ENCODE measurements at regions not wholly inside any gene's neighbourhood (a gene's known extent, or its start where the extent isn't known, plus 50 kb on each side); places are given as distances from the start of the nearest gene placed in this dataset.
"Not testable (repeated sequence)": the region's sequence is repeated elsewhere in the genome, so short reads cannot be mapped to it uniquely, and the experiment has no call there.

GRCh38 chr16:52742608-52743170 is 195.7 kb upstream of the TOX3 start:
- ATAC-seq (ENCODE audit: low FRiP score in 2 of 2) (no peak), DNase-seq (no peak)
- Histone ChIP-seq H3K27me3 (no peaks in the 10 kb centered on the region), H3K4me3 (no peak overlapping the region), H3K27ac (no peak overlapping the region), H3K4me1 (no peaks in the 10 kb centered on the region), H3K36me3 (no peaks in the 10 kb centered on the region), H3K9me3 (no peaks in the 10 kb centered on the region)
- TF ChIP-seq POLR2AphosphoS5 (IDR thresholded peaks at IDR 0.05) = no peak
- no peak for TF ChIP-seq POLR2A (IDR thresholded peaks at IDR 0.05)
- TF ChIP-seq EP300 (IDR thresholded peaks at IDR 0.05) = no peak
- TF ChIP-seq CTCF (IDR thresholded peaks at IDR 0.05) = no peak
- WGBS, 2 donors = 83 to 85% methylated on average over 4 of the region's 4 CpGs

DNA sequence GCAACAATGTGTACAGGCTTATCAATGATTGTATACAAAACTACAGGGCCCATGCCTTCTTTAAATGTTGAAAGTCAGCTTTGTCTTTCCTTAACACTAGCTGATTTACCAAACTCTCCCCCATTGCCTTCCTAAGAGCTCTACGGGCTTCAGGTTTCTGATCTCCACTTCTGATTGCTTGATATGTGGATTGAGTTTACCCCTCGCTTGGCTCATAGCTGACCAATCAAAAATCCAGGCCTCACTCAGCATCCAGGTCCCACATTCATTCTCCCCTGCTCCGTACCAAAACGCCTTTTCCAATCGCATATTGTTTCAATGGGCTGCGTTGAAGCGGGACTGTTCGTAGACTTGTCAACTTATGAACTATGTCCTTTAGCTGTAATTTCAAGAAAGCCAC is 195.1 kb upstream of the TOX3 start:
- H3K27me3 ChIP-seq = no peaks in the 10 kb centered on the region
- no peaks in the 10 kb centered on the region for H3K4me1 ChIP-seq
- DNase-seq (no peak), ATAC-seq (ENCODE audit: low FRiP score in 2 of 2) (no peak)
- no peaks in the 10 kb centered on the region for H3K36me3 ChIP-seq
- no peak overlapping the region for H3K4me3 ChIP-seq
- 91 to 93% methylated on average over 8 of the region's 8 CpGs for WGBS, 2 donors
- TF ChIP-seq EP300 (IDR thresholded peaks at IDR 0.05) (no peak), POLR2A (IDR thresholded peaks at IDR 0.05) (no peak), POLR2AphosphoS5 (IDR thresholded peaks at IDR 0.05) (no peak), CTCF (IDR thresholded peaks at IDR 0.05) (no peak)
- no peak overlapping the region for H3K27ac ChIP-seq
- H3K9me3 ChIP-seq = no peaks in the 10 kb centered on the region

DNA sequence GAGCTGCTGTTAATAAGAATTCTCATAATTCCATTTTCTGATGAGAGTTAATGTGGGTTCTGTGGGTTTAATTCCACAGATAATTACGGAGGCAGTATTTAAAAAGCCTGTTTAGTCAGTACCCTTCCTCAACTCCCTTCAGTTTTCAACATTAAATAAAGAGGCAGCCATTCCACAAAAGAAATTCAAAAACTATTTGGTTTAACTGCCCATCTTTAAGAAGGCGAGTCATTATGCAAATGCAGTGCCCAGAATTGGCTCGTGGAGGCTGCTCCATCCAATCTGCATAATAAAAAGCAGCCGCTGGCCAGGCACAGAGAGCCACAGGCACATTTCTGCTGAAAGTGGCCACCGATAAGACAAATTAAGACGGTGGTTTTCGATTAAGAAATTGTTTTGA is 194.4 kb upstream of the TOX3 start:
- H3K9me3 ChIP-seq = no peaks in the 10 kb centered on the region

GRCh38 chr16:52740766-52741165 is 193.8 kb upstream of the TOX3 start:
- ATAC-seq (ENCODE audit: low FRiP score in 2 of 2) = no peak
- WGBS, 2 donors = 79 to 91% methylated on average over 4 of the region's 4 CpGs
- no peaks in the 10 kb centered on the region for H3K4me1 ChIP-seq
- no peaks in the 10 kb centered on the region for H3K36me3 ChIP-seq
- TF ChIP-seq EP300 (IDR thresholded peaks at IDR 0.05) (no peak), POLR2AphosphoS5 (IDR thresholded peaks at IDR 0.05) (no peak), CTCF (IDR thresholded peaks at IDR 0.05) (no peak), POLR2A (IDR thresholded peaks at IDR 0.05) (no peak)
- H3K9me3 ChIP-seq = no peaks in the 10 kb centered on the region
- no peaks in the 10 kb centered on the region for H3K27me3 ChIP-seq
- no peak overlapping the region for H3K27ac ChIP-seq
- no peak overlapping the region for H3K4me3 ChIP-seq
- no peak for DNase-seq

More for the DNA sequence above, 194.4 kb upstream of the TOX3 start:
- ATAC-seq (ENCODE audit: low FRiP score in 2 of 2) = no peak
- H3K4me1 ChIP-seq = no peaks in the 10 kb centered on the region
- H3K27ac ChIP-seq = no peak overlapping the region
- 49 to 54% methylated on average over 7 of the region's 7 CpGs for WGBS, 2 donors
- DNase-seq = no peak
- H3K36me3 ChIP-seq = no peaks in the 10 kb centered on the region
- no peak for TF ChIP-seq CTCF (IDR thresholded peaks at IDR 0.05)
- no peak for TF ChIP-seq EP300 (IDR thresholded peaks at IDR 0.05)
- no peak for TF ChIP-seq POLR2A (IDR thresholded peaks at IDR 0.05)
- no peak for TF ChIP-seq POLR2AphosphoS5 (IDR thresholded peaks at IDR 0.05)
- no peak overlapping the region for H3K4me3 ChIP-seq
- no peaks in the 10 kb centered on the region for H3K27me3 ChIP-seq

- TF ChIP-seq POLR2AphosphoS5 (IDR thresholded peaks at IDR 0.05) (no peak), CTCF (IDR thresholded peaks at IDR 0.05) (no peak), POLR2A (IDR thresholded peaks at IDR 0.05) (no peak), EP300 (IDR thresholded peaks at IDR 0.05) (no peak)
- no peaks in the 10 kb centered on the region for H3K36me3 ChIP-seq
- ATAC-seq (ENCODE audit: low FRiP score in 2 of 2) = no peak
- 69 to 83% methylated on average over 2 of the region's 2 CpGs for WGBS, 2 donors
- H3K27ac ChIP-seq = no peak overlapping the region
- no peaks in the 10 kb centered on the region for H3K4me1 ChIP-seq
- H3K9me3 ChIP-seq = no peaks in the 10 kb centered on the region
- no peaks in the 10 kb centered on the region for H3K27me3 ChIP-seq
- no peak for DNase-seq
- no peak overlapping the region for H3K4me3 ChIP-seq
Measured at GRCh38 chr16:52740333-52740732, 193.4 kb upstream of the TOX3 start.

DNA sequence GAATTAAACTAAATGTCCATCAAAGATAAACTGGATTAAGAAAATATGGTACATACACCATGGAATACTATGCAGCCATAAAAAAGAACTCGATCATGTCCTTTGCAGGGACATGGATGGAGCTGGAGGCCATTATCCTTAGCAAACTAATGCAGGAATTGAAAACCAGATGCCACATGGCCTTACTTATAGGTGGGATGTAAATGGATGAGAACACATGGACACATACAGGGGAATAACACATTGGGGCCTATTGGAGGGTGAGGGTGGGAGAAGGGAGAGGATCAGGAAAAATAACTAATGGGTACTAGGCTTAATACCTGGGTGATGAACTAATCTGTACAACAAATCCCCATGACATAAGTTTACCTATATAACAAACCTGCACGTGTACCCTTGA is 192.0 kb upstream of the TOX3 start:
- H3K9me3 ChIP-seq; H3K4me3 ChIP-seq; H3K36me3 ChIP-seq; DNase-seq; H3K27ac ChIP-seq; H3K27me3 ChIP-seq; ATAC-seq (ENCODE audit: low FRiP score in 2 of 2); H3K4me1 ChIP-seq: not testable (repeated sequence)
- WGBS, 2 donors = 89 to 93% methylated on average over 2 of the region's 2 CpGs
